A673 (cell line): ENCODE measurements at regions not wholly inside any gene's neighbourhood (a gene's known extent, or its start where the extent isn't known, plus 50 kb on each side); places are given as distances from the start of the nearest gene placed in this dataset.

Experiments used
- CTCF ChIP-seq: fragments of 300-800, 200-600 bp; sonication (generic); conservative IDR thresholded peaks from 2 replicates; pipeline ENCODE4 v1.5.1; 2017; ENCODE audit warnings: low read depth, mild to moderate bottlenecking, antibody characterized with exemption, low read length, moderate library complexity, mixed read lengths
- EZH2 ChIP-seq: fragments of 200-600 bp; sonication (generic); IDR thresholded peaks from 2 replicates; pipeline ENCODE4 v1.6.1; 2017; ENCODE audit warnings: borderline replicate concordance, low read depth, mild to moderate bottlenecking, mixed read lengths, antibody characterized with exemption, low read length; ENCODE audit not compliant: poor library complexity, severe bottlenecking

GRCh38 chr4:134934036-134934808 lies 732.6 kb upstream of the PABPC4L start:
- TF ChIP-seq CTCF (no peak), EZH2 (no peak)
